Type B pancreatic cell (in vitro differentiated cells): ENCODE measurements at regions not wholly inside any gene's neighbourhood (a gene's known extent, or its start where the extent isn't known, plus 50 kb on each side); places are given as distances from the start of the nearest gene placed in this dataset.

Experiments used
- DNase-seq: peaks from one replicate; pipeline ENCODE4 v3.0.0; 2021; ENCODE audit warnings: mixed read lengths; ENCODE audit not compliant: unreplicated experiment; ENCODE audit errors: extremely low spot score
- H3K27ac Mint-ChIP-seq: 2 replicates; pipeline ENCODE4 v1.8.0; 2021; ENCODE audit warnings: mild to moderate bottlenecking, mixed read lengths
- H3K27me3 Mint-ChIP-seq: 2 replicates; pipeline ENCODE4 v1.8.0; 2021; ENCODE audit warnings: mixed read lengths
- H3K36me3 Mint-ChIP-seq: 2 replicates; pipeline ENCODE4 v1.8.0; 2021; ENCODE audit warnings: mixed read lengths
- H3K4me1 Mint-ChIP-seq: one replicate; pipeline ENCODE4 v1.8.0; 2021; ENCODE audit warnings: mixed read lengths; ENCODE audit not compliant: unreplicated experiment
- H3K4me3 Mint-ChIP-seq: 2 replicates; pipeline ENCODE4 v1.8.0; 2021; ENCODE audit warnings: mild to moderate bottlenecking, mixed read lengths
- H3K9me3 Mint-ChIP-seq: 2 replicates; pipeline ENCODE4 v1.8.0; 2021; ENCODE audit warnings: mixed read lengths
- CTCF ChIP-seq: fragments of 200-600 bp; sonication (generic); conservative IDR thresholded peaks from 2 replicates; pipeline ENCODE4 v1.5.0; 2021; ENCODE audit warnings: antibody characterized with exemption, mild to moderate bottlenecking

- no peak overlapping the region for H3K4me3 Mint-ChIP-seq
- H3K27me3 Mint-ChIP-seq, result peaks cover 23% of the 10 kb centered on the region
- H3K36me3 Mint-ChIP-seq, result no peaks in the 10 kb centered on the region
- no peak for DNase-seq
- TF ChIP-seq CTCF, result no peak
- no peaks in the 10 kb centered on the region for H3K9me3 Mint-ChIP-seq
- H3K4me1 Mint-ChIP-seq, result peaks cover 8% of the 10 kb centered on the region
- no peak overlapping the region for H3K27ac Mint-ChIP-seq
These were observed 695.3 kb downstream of the PTPRU start for GRCh38 chr1:29931477-29932175.

- Mint-ChIP-seq H3K36me3 (no peaks in the 10 kb centered on the region), H3K4me1 (no peaks in the 10 kb centered on the region), H3K27ac (no peak overlapping the region), H3K27me3 (peaks cover 20% of the 10 kb centered on the region), H3K9me3 (no peaks in the 10 kb centered on the region), H3K4me3 (no peak overlapping the region)
- no peak for TF ChIP-seq CTCF
- DNase-seq, result no peak
These were observed 688.7 kb downstream of the PTPRU start for GRCh38 chr1:29925058-29925457.

- no peak overlapping the region for H3K4me3 Mint-ChIP-seq
- TF ChIP-seq CTCF, result no peak
- no peak overlapping the region for H3K27ac Mint-ChIP-seq
- H3K9me3 Mint-ChIP-seq, result no peaks in the 10 kb centered on the region
- H3K4me1 Mint-ChIP-seq, result no peaks in the 10 kb centered on the region
- no peaks in the 10 kb centered on the region for H3K36me3 Mint-ChIP-seq
- no peak for DNase-seq
- H3K27me3 Mint-ChIP-seq, result peaks cover 20% of the 10 kb centered on the region
These were observed 687.7 kb downstream of the PTPRU start for GRCh38 chr1:29924017-29924431.

- Mint-ChIP-seq H3K4me3 (no peak overlapping the region), H3K27me3 (peaks cover 11% of the 10 kb centered on the region), H3K9me3 (no peaks in the 10 kb centered on the region), H3K4me1 (no peaks in the 10 kb centered on the region), H3K36me3 (no peaks in the 10 kb centered on the region), H3K27ac (no peak overlapping the region)
- no peak for DNase-seq
- TF ChIP-seq CTCF, result no peak
These were observed 685.4 kb downstream of the PTPRU start for GRCh38 chr1:29921741-29922140.

- no peaks in the 10 kb centered on the region for H3K36me3 Mint-ChIP-seq
- H3K27ac Mint-ChIP-seq, result no peak overlapping the region
- peaks cover 10% of the 10 kb centered on the region for H3K27me3 Mint-ChIP-seq
- DNase-seq, result no peak
- H3K9me3 Mint-ChIP-seq, result no peaks in the 10 kb centered on the region
- no peak for TF ChIP-seq CTCF
- no peak overlapping the region for H3K4me3 Mint-ChIP-seq
- H3K4me1 Mint-ChIP-seq, result no peaks in the 10 kb centered on the region
These were observed 684.5 kb downstream of the PTPRU start for GRCh38 chr1:29920784-29921183.
